H9 (cell line): ENCODE measurements at regions not wholly inside any gene's neighbourhood (a gene's known extent, or its start where the extent isn't known, plus 50 kb on each side); places are given as distances from the start of the nearest gene placed in this dataset.

ENCODE experiments used
- DNase-seq: peaks from one replicate; pipeline ENCODE4 v3.0.0-alpha.2; 2017
- H2AFZ ChIP-seq: one replicate; pipeline ENCODE4 v1.6.1; 2013; ENCODE audit warnings: mild to moderate bottlenecking, low read length, control low read depth, moderate library complexity
- H2AK5ac ChIP-seq: 2 replicates; pipeline ENCODE4 v1.6.1; 2013; ENCODE audit warnings: low read length, control low read depth, mixed read lengths; ENCODE audit not compliant: insufficient read length
- H2BK120ac ChIP-seq: one replicate; pipeline ENCODE4 v1.6.1; 2013; ENCODE audit warnings: low read depth, mild to moderate bottlenecking, low read length, control low read depth, inconsistent platforms; ENCODE audit not compliant: poor library complexity, severe bottlenecking
- H2BK12ac ChIP-seq: 2 replicates; pipeline ENCODE4 v1.6.1; 2013; ENCODE audit warnings: low read length, control low read depth, mixed read lengths, low read depth; ENCODE audit not compliant: insufficient read length
- H2BK15ac ChIP-seq: 2 replicates; pipeline ENCODE4 v1.6.1; 2013; ENCODE audit warnings: low read depth, low read length, control low read depth
- H2BK20ac ChIP-seq: one replicate; pipeline ENCODE4 v1.6.1; 2013; ENCODE audit warnings: low read depth, mild to moderate bottlenecking, low read length, control low read depth, inconsistent platforms; ENCODE audit not compliant: poor library complexity, severe bottlenecking
- H2BK5ac ChIP-seq: 2 replicates; pipeline ENCODE4 v1.6.1; 2013; ENCODE audit warnings: low read length, control low read depth, mixed read lengths; ENCODE audit not compliant: insufficient read length
- H3K14ac ChIP-seq: 2 replicates; pipeline ENCODE4 v1.6.1; 2013; ENCODE audit warnings: low read length, control low read depth; ENCODE audit not compliant: insufficient read depth
- H3K18ac ChIP-seq: 2 replicates; pipeline ENCODE4 v1.6.1; 2013; ENCODE audit warnings: low read depth, mild to moderate bottlenecking, mixed read lengths, low read length, control low read depth; ENCODE audit not compliant: insufficient read length
- H3K23ac ChIP-seq: 2 replicates; pipeline ENCODE4 v1.6.1; 2013; ENCODE audit warnings: low read length, control low read depth, mixed read lengths, low read depth; ENCODE audit not compliant: insufficient read length
- H3K23me2 ChIP-seq: 2 replicates; pipeline ENCODE4 v1.6.1; 2013; ENCODE audit warnings: low read depth, mild to moderate bottlenecking, mixed read lengths, low read length, control low read depth; ENCODE audit not compliant: insufficient read length, poor library complexity, severe bottlenecking
- H3K27ac ChIP-seq: 2 replicates; pipeline ENCODE4 v1.5.1; 2013; ENCODE audit warnings: low read length, control low read depth, mixed read lengths, low read depth; ENCODE audit not compliant: insufficient read length
- H3K27me3 ChIP-seq: 2 replicates; pipeline ENCODE4 v1.6.1; 2013; ENCODE audit warnings: low read length, control low read depth, inconsistent platforms; ENCODE audit not compliant: insufficient read depth
- H3K4ac ChIP-seq: 2 replicates; pipeline ENCODE4 v1.6.1; 2013; ENCODE audit warnings: low read depth, mild to moderate bottlenecking, control low read depth, inconsistent platforms, low read length, moderate library complexity
- H3K4me1 ChIP-seq: 2 replicates; pipeline ENCODE4 v1.6.1; 2013; ENCODE audit warnings: low read length, control low read depth, inconsistent platforms; ENCODE audit not compliant: insufficient read depth
- H3K4me2 ChIP-seq: 2 replicates; pipeline ENCODE4 v1.6.1; 2013; ENCODE audit warnings: low read length, control low read depth, mixed read lengths; ENCODE audit not compliant: insufficient read length, insufficient read depth
- H3K56ac ChIP-seq: 2 replicates; pipeline ENCODE4 v1.6.1; 2013; ENCODE audit warnings: low read depth, mild to moderate bottlenecking, mixed read lengths, low read length, control low read depth; ENCODE audit not compliant: insufficient read length
- H3K79me1 ChIP-seq: 2 replicates; pipeline ENCODE4 v1.6.1; 2013; ENCODE audit warnings: low read depth, mild to moderate bottlenecking, moderate library complexity, low read length, control low read depth, inconsistent platforms; ENCODE audit not compliant: insufficient read depth, poor library complexity, severe bottlenecking
- H3K79me2 ChIP-seq: 2 replicates; pipeline ENCODE4 v1.6.1; 2013; ENCODE audit warnings: low read length, control low read depth, inconsistent platforms; ENCODE audit not compliant: insufficient read depth
- H3K9ac ChIP-seq: 2 replicates; pipeline ENCODE4 v1.6.1; 2013; ENCODE audit warnings: low read length, control low read depth, mixed read lengths; ENCODE audit not compliant: insufficient read length; ENCODE audit errors: extremely low read depth
- H3K9me3 ChIP-seq: one replicate; pipeline ENCODE4 v1.6.1; 2013; ENCODE audit warnings: low read depth, low read length, inconsistent platforms; ENCODE audit not compliant: control insufficient read depth
- H3T11ph ChIP-seq: one replicate; pipeline ENCODE4 v1.6.1; 2013; ENCODE audit warnings: mild to moderate bottlenecking, low read length, control low read depth, inconsistent platforms
- H4K20me1 ChIP-seq: one replicate; pipeline ENCODE4 v1.6.1; 2013; ENCODE audit not compliant: control insufficient read depth, insufficient read length, insufficient read depth
- H4K5ac ChIP-seq: 2 replicates; pipeline ENCODE4 v1.6.1; 2013; ENCODE audit warnings: low read depth, mild to moderate bottlenecking, mixed read lengths, low read length, control low read depth; ENCODE audit not compliant: insufficient read length
- H4K8ac ChIP-seq: replicated peaks from 2 replicates; pipeline ENCODE4 v1.6.1; 2013; ENCODE audit warnings: low read length, control low read depth, mixed read lengths, low read depth; ENCODE audit not compliant: insufficient read length
- H4K91ac ChIP-seq: 2 replicates; pipeline ENCODE4 v1.6.1; 2013; ENCODE audit warnings: low read depth, mild to moderate bottlenecking, moderate library complexity, mixed read lengths, low read length, control low read depth; ENCODE audit not compliant: insufficient read length
- H3K27ac Mint-ChIP-seq, 3 experiments: 2 replicates in 2 of 3; 3 replicates in 1 of 3; pipeline ENCODE4 v1.8.0; 2020 to 2021; ENCODE audit warnings: mixed read lengths in 3 of 3, mild to moderate bottlenecking in 1 of 3, moderate library complexity in 1 of 3
- H3K27me3 Mint-ChIP-seq: 2 replicates; pipeline ENCODE4 v1.8.0; 2021; ENCODE audit warnings: low read depth, mild to moderate bottlenecking, moderate library complexity, mixed read lengths
- H3K36me3 Mint-ChIP-seq, 3 experiments: 2 replicates in 2 of 3; 3 replicates in 1 of 3; pipeline ENCODE4 v1.8.0; 2020 to 2021; ENCODE audit warnings: low read depth in 3 of 3, mixed read lengths in 3 of 3; ENCODE audit not compliant: insufficient read depth in 1 of 3
- H3K4me1 Mint-ChIP-seq, 2 experiments: 2 replicates each; pipeline ENCODE4 v1.8.0; 2020; ENCODE audit warnings: mixed read lengths in 2 of 2
- H3K4me3 Mint-ChIP-seq, 2 experiments: 2 replicates in 1 of 2; 3 replicates in 1 of 2; pipeline ENCODE4 v1.8.0; 2020 to 2021; ENCODE audit warnings: mild to moderate bottlenecking in 2 of 2, mixed read lengths in 2 of 2, moderate library complexity in 1 of 2
- H3K9me3 Mint-ChIP-seq, 2 experiments: 2 replicates in 1 of 2; 3 replicates in 1 of 2; pipeline ENCODE4 v1.8.0; 2020; ENCODE audit warnings: mild to moderate bottlenecking in 2 of 2, mixed read lengths in 2 of 2, moderate library complexity in 1 of 2
- WGBS: extraction: QIAGEN DNeasy Blood & Tissue Kit; methylation state at CpG from one replicate; pipeline ENCODE4 v1.1.7; 2013; ENCODE audit warnings: missing lambda C conversion rate, low lambda C conversion rate, mixed read lengths; ENCODE audit not compliant: insufficient read length; ENCODE audit errors: extremely low coverage; 5-methylcytosine and 5-hydroxymethylcytosine counted together
- TF ChIP-seq, protein P1 (sequence below): fragments of 200-600 bp; sonication (generic); conservative IDR thresholded peaks from 3 replicates; pipeline ENCODE4 v1.8.0; 2021; ENCODE audit warnings: antibody characterized with exemption, mild to moderate bottlenecking

DNA sequence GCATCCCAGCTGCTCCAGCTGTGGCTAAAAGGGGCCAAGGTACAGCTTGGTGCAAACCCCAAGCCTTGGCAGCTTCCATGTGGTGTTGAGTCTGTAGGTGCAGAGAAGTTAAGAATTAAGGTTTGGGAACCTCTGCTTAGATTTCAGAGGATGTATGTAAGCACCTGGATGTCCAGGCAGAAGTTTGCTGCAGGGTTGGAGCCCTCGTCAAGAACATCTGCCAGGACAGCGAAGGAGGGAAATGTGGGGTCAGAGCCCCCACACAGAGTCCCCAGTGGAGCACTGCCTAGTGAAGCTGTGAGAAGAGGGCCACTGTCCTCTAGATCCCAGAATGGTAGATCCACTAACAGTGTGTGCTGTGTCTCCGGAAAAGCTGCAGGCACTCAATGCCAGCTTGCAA is 236.2 kb upstream of the ADRA1B start:
- Mint-ChIP-seq H3K4me1 (no peaks in the 10 kb centered on the region), H3K27ac (no peak overlapping the region), H3K36me3 (peaks cover 14 to 28% (median 23%) of the 10 kb centered on the region in 3 experiments), H3K27me3 (no peaks in the 10 kb centered on the region; the same call in 1 of the 2 replicates), H3K4me3 (no peak overlapping the region), H3K9me3 (peaks cover 37 to 42% of the 10 kb centered on the region in 2 experiments)
- Histone ChIP-seq H3K9ac (no peak overlapping the region), H2BK5ac (no peak overlapping the region), H3K27ac (no peak overlapping the region), H3K56ac (no peak overlapping the region), H3K23me2 (no peaks in the 10 kb centered on the region), H3K4ac (no peak overlapping the region), H3K79me1 (no peaks in the 10 kb centered on the region), H4K5ac (no peak overlapping the region), H3K79me2 (no peaks in the 10 kb centered on the region), H2AK5ac (no peak overlapping the region), H2BK120ac (no peak overlapping the region), H3K18ac (no peak overlapping the region), H4K91ac (no peak overlapping the region), H3K9me3 (no peaks in the 10 kb centered on the region), H3K14ac (no peak overlapping the region), H2BK12ac (no peak overlapping the region), H2AFZ (no peak overlapping the region), H3K4me2 (no peak overlapping the region), H3K27me3 (no peaks in the 10 kb centered on the region), H3K23ac (no peak overlapping the region), H4K20me1 (no peaks in the 10 kb centered on the region), H4K8ac (no peak overlapping the region), H2BK20ac (no peak overlapping the region), H2BK15ac (no peak overlapping the region), H3T11ph (no peak overlapping the region), H3K4me1 (no peaks in the 10 kb centered on the region)
- TF ChIP-seq, protein P1, sequence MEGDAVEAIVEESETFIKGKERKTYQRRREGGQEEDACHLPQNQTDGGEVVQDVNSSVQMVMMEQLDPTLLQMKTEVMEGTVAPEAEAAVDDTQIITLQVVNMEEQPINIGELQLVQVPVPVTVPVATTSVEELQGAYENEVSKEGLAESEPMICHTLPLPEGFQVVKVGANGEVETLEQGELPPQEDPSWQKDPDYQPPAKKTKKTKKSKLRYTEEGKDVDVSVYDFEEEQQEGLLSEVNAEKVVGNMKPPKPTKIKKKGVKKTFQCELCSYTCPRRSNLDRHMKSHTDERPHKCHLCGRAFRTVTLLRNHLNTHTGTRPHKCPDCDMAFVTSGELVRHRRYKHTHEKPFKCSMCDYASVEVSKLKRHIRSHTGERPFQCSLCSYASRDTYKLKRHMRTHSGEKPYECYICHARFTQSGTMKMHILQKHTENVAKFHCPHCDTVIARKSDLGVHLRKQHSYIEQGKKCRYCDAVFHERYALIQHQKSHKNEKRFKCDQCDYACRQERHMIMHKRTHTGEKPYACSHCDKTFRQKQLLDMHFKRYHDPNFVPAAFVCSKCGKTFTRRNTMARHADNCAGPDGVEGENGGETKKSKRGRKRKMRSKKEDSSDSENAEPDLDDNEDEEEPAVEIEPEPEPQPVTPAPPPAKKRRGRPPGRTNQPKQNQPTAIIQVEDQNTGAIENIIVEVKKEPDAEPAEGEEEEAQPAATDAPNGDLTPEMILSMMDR, result no peak
- no CpG with 5 or more reads among the region's 3 CpGs for WGBS
- DNase-seq, result no peak
